H1 (cell line): ENCODE measurements at regions not wholly inside any gene's neighbourhood (a gene's known extent, or its start where the extent isn't known, plus 50 kb on each side); places are given as distances from the start of the nearest gene placed in this dataset.

Source experiments
- CTCF ChIA-PET: fragments of 300-600 bp; sonication (Branson Sonifier 250); formaldehyde crosslinking; loops from one replicate; lab custom pipeline; 2021; ENCODE audit not compliant: partially characterized antibody; lab: Charles Lee
- POLR2A ChIA-PET: fragments of 300-600 bp; sonication (Branson Sonifier 250); formaldehyde crosslinking; loops from one replicate; lab custom pipeline; 2021; ENCODE audit warnings: inconsistent platforms; ENCODE audit not compliant: partially characterized antibody; lab: Charles Lee
- DNase-seq, 2 experiments: peaks; one replicate each; pipeline versions ENCODE4 v3.0.0 to v3.0.0-alpha.2; 2010 to 2022; ENCODE audit warnings: low spot score in 2 of 2, low read depth in 1 of 2, mixed read lengths in 1 of 2
- FAIRE-seq: peaks from 2 replicates; lab custom pipeline; 2011; peaks lifted over from hg19 to GRCh38; lab: Jason Lieb, UNC
- H2AFZ ChIP-seq: 2 replicates; pipeline ENCODE4 v1.8.1; 2012; ENCODE audit warnings: low read length, inconsistent platforms
- H2AK5ac ChIP-seq: 2 replicates; pipeline ENCODE4 v1.6.1; 2013; ENCODE audit warnings: low read depth, low read length
- H2BK120ac ChIP-seq: replicated peaks from 2 replicates; pipeline ENCODE3; 2013; ENCODE audit warnings: low read depth, low read length, inconsistent platforms
- H2BK12ac ChIP-seq: 2 replicates; pipeline ENCODE4 v1.6.1; 2013; ENCODE audit warnings: low read depth, low read length
- H2BK15ac ChIP-seq: 2 replicates; pipeline ENCODE4 v1.6.1; 2013; ENCODE audit warnings: low read length
- H2BK20ac ChIP-seq: 2 replicates; pipeline ENCODE4 v1.6.1; 2013; ENCODE audit warnings: low read length
- H2BK5ac ChIP-seq: 2 replicates; pipeline ENCODE4 v1.6.1; 2013; ENCODE audit warnings: low read depth, low read length
- H3K14ac ChIP-seq: 2 replicates; pipeline ENCODE4 v1.6.1; 2013; ENCODE audit warnings: inconsistent platforms; ENCODE audit not compliant: insufficient read length
- H3K18ac ChIP-seq: 2 replicates; pipeline ENCODE4 v1.6.1; 2013; ENCODE audit warnings: low read length; ENCODE audit errors: extremely low read depth
- H3K23ac ChIP-seq: 2 replicates; pipeline ENCODE4 v1.6.1; 2013; ENCODE audit warnings: inconsistent platforms; ENCODE audit not compliant: insufficient read length
- H3K23me2 ChIP-seq: 2 replicates; pipeline ENCODE4 v1.6.1; 2013; ENCODE audit warnings: low read depth, low read length
- H3K27ac ChIP-seq: 2 replicates; pipeline ENCODE4 v1.6.1; 2011; ENCODE audit warnings: low read depth, low read length, inconsistent platforms
- H3K27me3 ChIP-seq, 4 experiments: replicated peaks in 1 of 4; 1 replicate in 1 of 4; 2 replicates in 3 of 4; pipeline versions ENCODE4 v1.6.1 to v1.8.1; 2011 to 2013; ENCODE audit warnings: low read length in 3 of 4, mild to moderate bottlenecking in 3 of 4, inconsistent platforms in 2 of 4, mixed read lengths in 2 of 4, moderate library complexity in 1 of 4; ENCODE audit not compliant: control insufficient read depth in 3 of 4, insufficient read depth in 3 of 4; ENCODE audit errors: extremely low read depth in 1 of 4
- H3K36me3 ChIP-seq, 4 experiments: 2 replicates each; pipeline versions ENCODE4 v1.6.1 to v1.8.1; 2011 to 2013; ENCODE audit warnings: mild to moderate bottlenecking in 4 of 4, low read length in 3 of 4, moderate library complexity in 2 of 4, control low read depth in 1 of 4, inconsistent platforms in 1 of 4; ENCODE audit not compliant: insufficient read depth in 4 of 4, control insufficient read depth in 2 of 4
- H3K4ac ChIP-seq: replicated peaks from 2 replicates; pipeline ENCODE3; 2013; ENCODE audit warnings: low read length, low read depth, mixed read lengths, inconsistent platforms; ENCODE audit not compliant: insufficient read length
- H3K4me1 ChIP-seq, 4 experiments: replicated peaks in 1 of 4; 1 replicate in 1 of 4; 2 replicates in 3 of 4; pipeline versions ENCODE4 v1.6.1 to v1.8.1; 2011 to 2013; ENCODE audit warnings: low read length in 3 of 4, inconsistent platforms in 2 of 4, mixed read lengths in 1 of 4; ENCODE audit not compliant: insufficient read depth in 4 of 4, control insufficient read depth in 3 of 4
- H3K4me2 ChIP-seq, 2 experiments: 2 replicates each; pipeline versions ENCODE4 v1.6.1 to v1.8.1; 2011 to 2013; ENCODE audit warnings: low read depth in 2 of 2, low read length in 2 of 2, control low read depth in 1 of 2, inconsistent platforms in 1 of 2, mild to moderate bottlenecking in 1 of 2; ENCODE audit not compliant: insufficient read depth in 1 of 2
- H3K4me3 ChIP-seq, 4 experiments: fragments of 200-600, 300-600 bp in 1 of 4; sonication (generic), shearing (Covaris generic), sonication (Bioruptor Twin) in 1 of 4; 2 replicates each; pipeline versions ENCODE4 v1.5.1 to v1.8.1; 2011 to 2016; ENCODE audit warnings: low read length in 4 of 4, low read depth in 3 of 4, control low read depth in 2 of 4, inconsistent platforms in 2 of 4, mild to moderate bottlenecking in 2 of 4, mixed read lengths in 1 of 4, moderate library complexity in 1 of 4; ENCODE audit not compliant: insufficient read depth in 2 of 4; ENCODE audit errors: extremely low read depth in 1 of 4
- H3K56ac ChIP-seq: replicated peaks from 2 replicates; pipeline ENCODE3; 2013; ENCODE audit warnings: low read depth, mild to moderate bottlenecking, mixed read lengths, low read length, inconsistent platforms; ENCODE audit not compliant: insufficient read length
- H3K79me1 ChIP-seq: 2 replicates; pipeline ENCODE4 v1.6.1; 2013; ENCODE audit warnings: low read depth, low read length, control low read depth
- H3K79me2 ChIP-seq, 2 experiments: 2 replicates each; pipeline versions ENCODE4 v1.6.1 to v1.8.1; 2012 to 2013; ENCODE audit warnings: low read length in 2 of 2, mild to moderate bottlenecking in 2 of 2, inconsistent platforms in 1 of 2; ENCODE audit not compliant: insufficient read depth in 2 of 2, control insufficient read depth in 1 of 2
- H3K9ac ChIP-seq, 4 experiments: replicated peaks in 1 of 4; 1 replicate in 1 of 4; 2 replicates in 3 of 4; pipeline versions ENCODE4 v1.6.1 to v1.8.1; 2011 to 2013; ENCODE audit warnings: low read depth in 3 of 4, low read length in 3 of 4, control low read depth in 2 of 4, mild to moderate bottlenecking in 2 of 4, moderate library complexity in 2 of 4, inconsistent platforms in 1 of 4; ENCODE audit errors: extremely low read depth in 1 of 4
- H3K9me3 ChIP-seq, 2 experiments: 2 replicates each; pipeline versions ENCODE4 v1.6.1 to v1.8.1; 2012 to 2013; ENCODE audit warnings: mild to moderate bottlenecking in 2 of 2, moderate library complexity in 2 of 2, control low read depth in 1 of 2, inconsistent platforms in 1 of 2, low read depth in 1 of 2, low read length in 1 of 2, mixed read lengths in 1 of 2; ENCODE audit not compliant: insufficient read depth in 2 of 2
- H4K20me1 ChIP-seq, 2 experiments: replicated peaks in 1 of 2; 2 replicates each; pipeline versions ENCODE3 to v1.8.1; 2011 to 2013; ENCODE audit warnings: inconsistent platforms in 2 of 2, low read length in 2 of 2, mild to moderate bottlenecking in 1 of 2; ENCODE audit not compliant: insufficient read depth in 2 of 2, control insufficient read depth in 1 of 2
- H4K5ac ChIP-seq: 2 replicates; pipeline ENCODE4 v1.6.1; 2013; ENCODE audit warnings: low read length, low read depth, mixed read lengths, inconsistent platforms; ENCODE audit not compliant: insufficient read length
- H4K8ac ChIP-seq: 2 replicates; pipeline ENCODE4 v1.8.0; 2013; ENCODE audit warnings: mild to moderate bottlenecking, moderate library complexity, low read length, inconsistent platforms; ENCODE audit not compliant: insufficient read depth; ENCODE audit errors: extremely low read depth
- H4K91ac ChIP-seq: replicated peaks from 2 replicates; pipeline ENCODE3; 2013; ENCODE audit warnings: low read length, mixed read lengths, inconsistent platforms; ENCODE audit not compliant: insufficient read length
- GABPA ChIP-seq: IDR thresholded peaks from 2 replicates; pipeline ENCODE4 v1.6.1; 2011; ENCODE audit warnings: mild to moderate bottlenecking, low read length, moderate library complexity, borderline replicate concordance; ENCODE audit not compliant: insufficient read depth
- JUN ChIP-seq: IDR thresholded peaks from 2 replicates; pipeline ENCODE4 v1.6.1; 2011; ENCODE audit warnings: low read depth, mild to moderate bottlenecking, improper control_type of control experiment, low read length
- PHF8 ChIP-seq: fragments of 200-600 bp; sonication (generic); conservative IDR thresholded peaks from 2 replicates; pipeline ENCODE4 v1.7.1; 2012; ENCODE audit warnings: low read depth, mild to moderate bottlenecking, inconsistent platforms, low read length, moderate library complexity
- SUZ12 ChIP-seq: fragments of 200-600 bp; sonication (generic); IDR thresholded peaks from 2 replicates; pipeline ENCODE4 v1.6.1; 2012; ENCODE audit warnings: mild to moderate bottlenecking, inconsistent platforms, low read length, moderate library complexity, mixed read lengths
- TF ChIP-seq, protein P1 (sequence below): IDR thresholded peaks from 2 replicates; pipeline ENCODE4 v1.6.1; 2012; ENCODE audit warnings: inconsistent platforms

DNA sequence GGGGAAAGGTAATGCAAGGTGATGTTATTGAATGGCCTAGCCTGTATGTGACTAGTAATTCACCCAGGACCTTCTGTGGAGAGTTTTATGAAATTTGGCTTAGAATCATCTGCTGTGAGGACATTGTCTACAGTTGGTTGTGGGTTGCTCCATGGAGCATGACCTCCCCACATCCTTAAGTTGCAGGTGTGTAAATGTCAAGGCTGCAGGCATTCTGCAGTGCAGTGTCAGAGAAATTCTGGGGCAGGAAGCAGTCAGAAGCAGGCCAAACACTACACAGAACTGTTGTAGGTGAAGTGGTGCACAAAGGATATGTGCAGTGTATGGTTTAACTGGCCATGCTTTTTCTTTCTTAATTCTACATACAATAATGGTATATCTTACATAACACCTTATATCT is 588.3 kb downstream of the EBF1 start:
- H2BK15ac ChIP-seq, result no peak overlapping the region
- H3K23me2 ChIP-seq, result peaks cover 3% of the 10 kb centered on the region; the same call in 1 of the 2 replicates
- no peak overlapping the region for H3K4me2 ChIP-seq
- no peak overlapping the region for H3K23ac ChIP-seq
- no peaks in the 10 kb centered on the region for H3K4me1 ChIP-seq
- H4K91ac ChIP-seq, result no peak overlapping the region
- H3K56ac ChIP-seq, result no peak overlapping the region
- no peak overlapping the region for H4K8ac ChIP-seq
- no peak overlapping the region for H2BK12ac ChIP-seq
- H3K18ac ChIP-seq, result no peak overlapping the region
- H3K79me2 ChIP-seq, result no peaks in the 10 kb centered on the region
- H4K5ac ChIP-seq, result no peak overlapping the region
- H3K9ac ChIP-seq, result no peak overlapping the region
- DNase-seq (no peak), FAIRE-seq (no peak)
- H3K27me3 ChIP-seq, result no peaks in the 10 kb centered on the region
- ChIA-PET POLR2A (no interaction called here), CTCF (no interaction called here)
- H3K36me3 ChIP-seq, result no peaks in the 10 kb centered on the region
- H3K79me1 ChIP-seq, result no peaks in the 10 kb centered on the region
- H2BK120ac ChIP-seq, result no peak overlapping the region
- H3K14ac ChIP-seq, result no peak overlapping the region
- no peak overlapping the region for H2BK20ac ChIP-seq
- no peak overlapping the region for H3K4me3 ChIP-seq
- H3K9me3 ChIP-seq, result peaks cover 0 to 7% of the 10 kb centered on the region in 2 experiments; a peak in 1 of 4 replicates
- H3K27ac ChIP-seq, result no peak overlapping the region
- no peak overlapping the region for H2AFZ ChIP-seq
- no peak overlapping the region for H2BK5ac ChIP-seq
- no peak overlapping the region for H2AK5ac ChIP-seq
- TF ChIP-seq, protein P1, sequence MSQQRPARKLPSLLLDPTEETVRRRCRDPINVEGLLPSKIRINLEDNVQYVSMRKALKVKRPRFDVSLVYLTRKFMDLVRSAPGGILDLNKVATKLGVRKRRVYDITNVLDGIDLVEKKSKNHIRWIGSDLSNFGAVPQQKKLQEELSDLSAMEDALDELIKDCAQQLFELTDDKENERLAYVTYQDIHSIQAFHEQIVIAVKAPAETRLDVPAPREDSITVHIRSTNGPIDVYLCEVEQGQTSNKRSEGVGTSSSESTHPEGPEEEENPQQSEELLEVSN, result no peak
- TF ChIP-seq JUN (no peak), GABPA (no peak), PHF8 (no peak), SUZ12 (no peak)
- H4K20me1 ChIP-seq, result peaks cover 0 to 2% of the 10 kb centered on the region in 2 experiments
- H3K4ac ChIP-seq, result no peak overlapping the region
